ENCODE measurements at regions not wholly inside any gene's neighbourhood (a gene's known extent, or its start where the extent isn't known, plus 50 kb on each side); places are given as distances from the start of the nearest gene placed in this dataset.

- Histone ChIP-seq H3K4me3 (ENCODE audit: insufficient read depth in 1 of 2, low read depth in 1 of 2, low read length in 2 of 2) (no peak overlapping the region), H4K91ac (ENCODE audit: low read length) (peak overlapping the region; percentile 46), H2AK5ac (ENCODE audit: low read length, severe bottlenecking) (peak overlapping the region; percentile 24), H3K27ac (ENCODE audit: low read length, poor library complexity, severe bottlenecking) (no peak overlapping the region), H3K14ac (ENCODE audit: low read length in 2 of 2) (no peak overlapping the region), H3K9ac (ENCODE audit: low read length) (no peak overlapping the region), H3K18ac (ENCODE audit: low read depth in 1 of 2, low read length in 2 of 2) (peak overlapping the region; percentile 16 to 46), H2BK15ac (ENCODE audit: low read depth, poor library complexity, severe bottlenecking) (peak overlapping the region; percentile 7), H3K4me2 (ENCODE audit: low read length, poor library complexity, severe bottlenecking) (no peak overlapping the region), H3K79me1 (replicated peaks; ENCODE audit: low read length, poor library complexity, severe bottlenecking) (no peaks in the 10 kb centered on the region), H2BK120ac (ENCODE audit: low read depth, low read length) (peak overlapping the region; percentile 37), H3K36me3 (ENCODE audit: control insufficient read depth in 1 of 2, insufficient read depth in 2 of 2, low read depth in 1 of 2, low read length in 2 of 2) (no peaks in the 10 kb centered on the region), H3K9me3 (ENCODE audit: control insufficient read depth, low read length) (no peaks in the 10 kb centered on the region), H2BK12ac (ENCODE audit: low read length in 2 of 2) (peak overlapping the region in 1 of 2 experiments; percentile 75), H3K4me1 (ENCODE audit: control insufficient read depth, insufficient read depth, low read depth, low read length) (peaks cover 29% of the 10 kb centered on the region), H3K27me3 (ENCODE audit: control insufficient read depth in 1 of 2, insufficient read depth in 1 of 2, low read length in 2 of 2) (peaks cover 0 to 58% of the 10 kb centered on the region in 2 experiments), H3K4ac (ENCODE audit: low read depth in 1 of 2, low read length in 2 of 2) (no peak overlapping the region), H4K8ac (ENCODE audit: low read length) (no peak overlapping the region), H3K23ac (ENCODE audit: low read length in 2 of 2) (no peak overlapping the region), H2BK5ac (ENCODE audit: low read depth, low read length, poor library complexity, severe bottlenecking) (peak overlapping the region; percentile 3), H2AFZ (ENCODE audit: low read depth, low read length) (peak overlapping the region; percentile 6)
- WGBS = 94% methylated on average over 11 of the region's 11 CpGs
- no peak for DNase-seq
Observed at GRCh38 chr9:89554307-89555035, 50.3 kb upstream of the GADD45G start.

- no peak for DNase-seq
- Histone ChIP-seq H4K8ac (ENCODE audit: low read length) (no peak overlapping the region), H2BK120ac (ENCODE audit: low read depth, low read length) (no peak overlapping the region), H3K79me1 (replicated peaks; ENCODE audit: low read length, poor library complexity, severe bottlenecking) (no peaks in the 10 kb centered on the region), H3K27me3 (ENCODE audit: control insufficient read depth in 1 of 2, insufficient read depth in 1 of 2, low read length in 2 of 2) (peaks cover 0 to 51% of the 10 kb centered on the region in 2 experiments), H4K91ac (ENCODE audit: low read length) (no peak overlapping the region), H2BK15ac (ENCODE audit: low read depth, poor library complexity, severe bottlenecking) (no peak overlapping the region), H3K4me2 (ENCODE audit: low read length, poor library complexity, severe bottlenecking) (no peak overlapping the region), H3K36me3 (ENCODE audit: control insufficient read depth in 1 of 2, insufficient read depth in 2 of 2, low read depth in 1 of 2, low read length in 2 of 2) (no peaks in the 10 kb centered on the region), H3K9me3 (ENCODE audit: control insufficient read depth, low read length) (no peaks in the 10 kb centered on the region), H3K4me3 (ENCODE audit: insufficient read depth in 1 of 2, low read depth in 1 of 2, low read length in 2 of 2) (no peak overlapping the region), H2AFZ (ENCODE audit: low read depth, low read length) (no peak overlapping the region), H3K9ac (ENCODE audit: low read length) (no peak overlapping the region), H3K4me1 (ENCODE audit: control insufficient read depth, insufficient read depth, low read depth, low read length) (peaks cover 31% of the 10 kb centered on the region), H3K27ac (ENCODE audit: low read length, poor library complexity, severe bottlenecking) (no peak overlapping the region), H2BK5ac (ENCODE audit: low read depth, low read length, poor library complexity, severe bottlenecking) (no peak overlapping the region), H2BK12ac (ENCODE audit: low read length in 2 of 2) (peak overlapping the region in 1 of 2 experiments; percentile 57), H2AK5ac (ENCODE audit: low read length, severe bottlenecking) (no peak overlapping the region), H3K14ac (ENCODE audit: low read length in 2 of 2) (no peak overlapping the region), H3K18ac (ENCODE audit: low read depth in 1 of 2, low read length in 2 of 2) (no peak overlapping the region), H3K4ac (ENCODE audit: low read depth in 1 of 2, low read length in 2 of 2) (no peak overlapping the region), H3K23ac (ENCODE audit: low read length in 2 of 2) (no peak overlapping the region)
- WGBS = 90% methylated on average over 6 of the region's 6 CpGs
Observed at GRCh38 chr9:89553451-89554010, 51.3 kb upstream of the GADD45G start.

GRCh38 chr9:89550346-89550927 lies 52.5 kb upstream of the SEMA4D start:
- Histone ChIP-seq H4K8ac (ENCODE audit: low read length) (no peak overlapping the region), H2BK5ac (ENCODE audit: low read depth, low read length, poor library complexity, severe bottlenecking) (no peak overlapping the region), H3K18ac (ENCODE audit: low read depth in 1 of 2, low read length in 2 of 2) (no peak overlapping the region), H2BK120ac (ENCODE audit: low read depth, low read length) (no peak overlapping the region), H3K9me3 (ENCODE audit: control insufficient read depth, low read length) (peaks cover 10% of the 10 kb centered on the region), H3K4me3 (ENCODE audit: insufficient read depth in 1 of 2, low read depth in 1 of 2, low read length in 2 of 2) (no peak overlapping the region), H3K4me1 (ENCODE audit: control insufficient read depth, insufficient read depth, low read depth, low read length) (peaks cover 14% of the 10 kb centered on the region), H3K4me2 (ENCODE audit: low read length, poor library complexity, severe bottlenecking) (no peak overlapping the region), H3K36me3 (ENCODE audit: control insufficient read depth in 1 of 2, insufficient read depth in 2 of 2, low read depth in 1 of 2, low read length in 2 of 2) (no peaks in the 10 kb centered on the region), H2BK15ac (ENCODE audit: low read depth, poor library complexity, severe bottlenecking) (no peak overlapping the region), H3K23ac (ENCODE audit: low read length in 2 of 2) (no peak overlapping the region), H3K9ac (ENCODE audit: low read length) (no peak overlapping the region), H2BK12ac (ENCODE audit: low read length in 2 of 2) (no peak overlapping the region), H2AK5ac (ENCODE audit: low read length, severe bottlenecking) (no peak overlapping the region), H3K4ac (ENCODE audit: low read depth in 1 of 2, low read length in 2 of 2) (no peak overlapping the region), H3K14ac (ENCODE audit: low read length in 2 of 2) (no peak overlapping the region), H3K27me3 (ENCODE audit: control insufficient read depth in 1 of 2, insufficient read depth in 1 of 2, low read length in 2 of 2) (peaks cover 0 to 41% of the 10 kb centered on the region in 2 experiments), H3K27ac (ENCODE audit: low read length, poor library complexity, severe bottlenecking) (no peak overlapping the region), H4K91ac (ENCODE audit: low read length) (no peak overlapping the region), H2AFZ (ENCODE audit: low read depth, low read length) (no peak overlapping the region), H3K79me1 (replicated peaks; ENCODE audit: low read length, poor library complexity, severe bottlenecking) (no peaks in the 10 kb centered on the region)
- WGBS = 81% methylated on average over 9 of the region's 9 CpGs
- DNase-seq = no peak

GRCh38 chr9:89549031-89549644 lies 51.2 kb upstream of the SEMA4D start:
- H3K14ac ChIP-seq (ENCODE audit: low read length in 2 of 2) = no peak overlapping the region
- H3K4me3 ChIP-seq (ENCODE audit: insufficient read depth in 1 of 2, low read depth in 1 of 2, low read length in 2 of 2) = no peak overlapping the region
- no peak overlapping the region for H3K27ac ChIP-seq (ENCODE audit: low read length, poor library complexity, severe bottlenecking)
- no peak overlapping the region for H2BK15ac ChIP-seq (ENCODE audit: low read depth, poor library complexity, severe bottlenecking)
- no peaks in the 10 kb centered on the region for H3K79me1 ChIP-seq (replicated peaks; ENCODE audit: low read length, poor library complexity, severe bottlenecking)
- DNase-seq = peak; percentile 69
- H3K18ac ChIP-seq (ENCODE audit: low read depth in 1 of 2, low read length in 2 of 2) = no peak overlapping the region
- no peak overlapping the region for H2AK5ac ChIP-seq (ENCODE audit: low read length, severe bottlenecking)
- H3K4ac ChIP-seq (ENCODE audit: low read depth in 1 of 2, low read length in 2 of 2) = no peak overlapping the region
- peaks cover 11% of the 10 kb centered on the region for H3K9me3 ChIP-seq (ENCODE audit: control insufficient read depth, low read length)
- H3K36me3 ChIP-seq (ENCODE audit: control insufficient read depth in 1 of 2, insufficient read depth in 2 of 2, low read depth in 1 of 2, low read length in 2 of 2) = no peaks in the 10 kb centered on the region
- no peak overlapping the region for H2BK5ac ChIP-seq (ENCODE audit: low read depth, low read length, poor library complexity, severe bottlenecking)
- H3K27me3 ChIP-seq (ENCODE audit: control insufficient read depth in 1 of 2, insufficient read depth in 1 of 2, low read length in 2 of 2) = peaks cover 0 to 32% of the 10 kb centered on the region in 2 experiments
- no peak overlapping the region for H4K8ac ChIP-seq (ENCODE audit: low read length)
- no peak overlapping the region for H3K9ac ChIP-seq (ENCODE audit: low read length)
- H2BK120ac ChIP-seq (ENCODE audit: low read depth, low read length) = no peak overlapping the region
- no peak overlapping the region for H2BK12ac ChIP-seq (ENCODE audit: low read length in 2 of 2)
- H3K23ac ChIP-seq (ENCODE audit: low read length in 2 of 2) = no peak overlapping the region
- H4K91ac ChIP-seq (ENCODE audit: low read length) = no peak overlapping the region
- H3K4me1 ChIP-seq (ENCODE audit: control insufficient read depth, insufficient read depth, low read depth, low read length) = peaks cover 9% of the 10 kb centered on the region
- no peak overlapping the region for H3K4me2 ChIP-seq (ENCODE audit: low read length, poor library complexity, severe bottlenecking)
- H2AFZ ChIP-seq (ENCODE audit: low read depth, low read length) = no peak overlapping the region
- 7% methylated on average over 3 of the region's 5 CpGs for WGBS

All from mesenchymal stem cell (in vitro differentiated cells and primary cell).